Panc1 (cell line): ENCODE measurements at regions not wholly inside any gene's neighbourhood (a gene's known extent, or its start where the extent isn't known, plus 50 kb on each side); places are given as distances from the start of the nearest gene placed in this dataset.

Experiments
- CTCF ChIP-seq: fragments of 450-650 bp; IDR thresholded peaks from 2 replicates; pipeline ENCODE4 v1.5.1; 2017; ENCODE audit warnings: mild to moderate bottlenecking
- POLR2AphosphoS5 ChIP-seq: IDR thresholded peaks from 2 replicates; pipeline ENCODE4 v1.6.1; 2012; ENCODE audit warnings: mild to moderate bottlenecking, low read depth, low read length, moderate library complexity

GRCh38 chr20:48406912-48407340, 420.9 kb downstream of the PREX1 start:
- no peak for TF ChIP-seq CTCF
- TF ChIP-seq POLR2AphosphoS5 = no peak
